Mesenchymal stem cell (in vitro differentiated cells and primary cell): ENCODE measurements at regions not wholly inside any gene's neighbourhood (a gene's known extent, or its start where the extent isn't known, plus 50 kb on each side); places are given as distances from the start of the nearest gene placed in this dataset.
A peak's percentile ranks its signal among the peaks of the same experiment; 100 is the strongest.
"Not testable (repeated sequence)": the region's sequence is repeated elsewhere in the genome, so short reads cannot be mapped to it uniquely, and the experiment has no call there.

Experiments
- DNase-seq: peaks from one replicate; pipeline ENCODE4 v3.0.0-alpha.2; 2013
- H2AFZ ChIP-seq: one replicate; pipeline ENCODE4 v1.6.1; 2013; ENCODE audit warnings: low read depth, mild to moderate bottlenecking, control low read depth, inconsistent platforms, low read length, moderate library complexity
- H2AK5ac ChIP-seq: 2 replicates; pipeline ENCODE4 v1.6.1; 2013; ENCODE audit warnings: low read length, moderate library complexity, mild to moderate bottlenecking, inconsistent platforms; ENCODE audit not compliant: severe bottlenecking
- H2BK120ac ChIP-seq: one replicate; pipeline ENCODE4 v1.6.1; 2013; ENCODE audit warnings: low read depth, mild to moderate bottlenecking, inconsistent platforms, low read length, moderate library complexity
- H2BK12ac ChIP-seq, 2 experiments: one replicate each; pipeline ENCODE4 v1.6.1; 2013; ENCODE audit warnings: inconsistent platforms in 2 of 2, low read length in 2 of 2, mild to moderate bottlenecking in 2 of 2, moderate library complexity in 2 of 2, control low read depth in 1 of 2
- H2BK15ac ChIP-seq: one replicate; pipeline ENCODE4 v1.6.1; 2013; ENCODE audit warnings: mild to moderate bottlenecking, low read depth, inconsistent platforms; ENCODE audit not compliant: poor library complexity, severe bottlenecking
- H2BK5ac ChIP-seq: 2 replicates; pipeline ENCODE4 v1.6.1; 2013; ENCODE audit warnings: low read depth, mild to moderate bottlenecking, low read length, control low read depth, inconsistent platforms; ENCODE audit not compliant: poor library complexity, severe bottlenecking
- H3K14ac ChIP-seq, 2 experiments: one replicate each; pipeline ENCODE4 v1.6.1; 2013; ENCODE audit warnings: inconsistent platforms in 2 of 2, low read length in 2 of 2, control low read depth in 1 of 2, mild to moderate bottlenecking in 1 of 2, moderate library complexity in 1 of 2
- H3K18ac ChIP-seq, 2 experiments: one replicate each; pipeline ENCODE4 v1.6.1; 2013; ENCODE audit warnings: inconsistent platforms in 2 of 2, low read length in 2 of 2, control low read depth in 1 of 2, low read depth in 1 of 2, mild to moderate bottlenecking in 1 of 2
- H3K23ac ChIP-seq, 2 experiments: one replicate each; pipeline ENCODE4 v1.6.1; 2013; ENCODE audit warnings: inconsistent platforms in 2 of 2, low read length in 2 of 2, mild to moderate bottlenecking in 2 of 2, moderate library complexity in 2 of 2, control low read depth in 1 of 2
- H3K27ac ChIP-seq: 2 replicates; pipeline ENCODE4 v1.5.1; 2013; ENCODE audit warnings: mild to moderate bottlenecking, moderate library complexity, low read length, control low read depth, inconsistent platforms; ENCODE audit not compliant: poor library complexity, severe bottlenecking
- H3K27me3 ChIP-seq, 2 experiments: 2 replicates each; pipeline versions ENCODE4 v1.6.1 to v1.7.0; 2013; ENCODE audit warnings: low read length in 2 of 2, mild to moderate bottlenecking in 2 of 2, moderate library complexity in 2 of 2, control low read depth in 1 of 2, inconsistent platforms in 1 of 2; ENCODE audit not compliant: control insufficient read depth in 1 of 2, insufficient read depth in 1 of 2
- H3K36me3 ChIP-seq, 2 experiments: 2 replicates each; pipeline versions ENCODE4 v1.6.1 to v1.7.0; 2013; ENCODE audit warnings: low read length in 2 of 2, control low read depth in 1 of 2, inconsistent platforms in 1 of 2, low read depth in 1 of 2, mild to moderate bottlenecking in 1 of 2; ENCODE audit not compliant: insufficient read depth in 2 of 2, control insufficient read depth in 1 of 2
- H3K4ac ChIP-seq, 2 experiments: one replicate each; pipeline ENCODE4 v1.6.1; 2013; ENCODE audit warnings: inconsistent platforms in 2 of 2, low read length in 2 of 2, mild to moderate bottlenecking in 2 of 2, moderate library complexity in 2 of 2, control low read depth in 1 of 2, low read depth in 1 of 2
- H3K4me1 ChIP-seq: 2 replicates; pipeline ENCODE4 v1.6.1; 2013; ENCODE audit warnings: low read depth, low read length, control low read depth; ENCODE audit not compliant: control insufficient read depth, insufficient read depth
- H3K4me2 ChIP-seq: 2 replicates; pipeline ENCODE4 v1.6.1; 2013; ENCODE audit warnings: low read length, mild to moderate bottlenecking, inconsistent platforms; ENCODE audit not compliant: poor library complexity, severe bottlenecking
- H3K4me3 ChIP-seq, 2 experiments: 2 replicates each; pipeline versions ENCODE4 v1.5.1 to v1.7.0; 2013; ENCODE audit warnings: low read length in 2 of 2, mild to moderate bottlenecking in 2 of 2, control low read depth in 1 of 2, low read depth in 1 of 2; ENCODE audit not compliant: insufficient read depth in 1 of 2
- H3K79me1 ChIP-seq: replicated peaks from 2 replicates; pipeline ENCODE4 v1.6.1; 2013; ENCODE audit warnings: mild to moderate bottlenecking, control low read depth, low read length, inconsistent platforms; ENCODE audit not compliant: poor library complexity, severe bottlenecking
- H3K9ac ChIP-seq: 2 replicates; pipeline ENCODE4 v1.7.0; 2013; ENCODE audit warnings: mild to moderate bottlenecking, low read length, moderate library complexity
- H3K9me3 ChIP-seq: 2 replicates; pipeline ENCODE4 v1.7.0; 2013; ENCODE audit warnings: mild to moderate bottlenecking, low read length; ENCODE audit not compliant: control insufficient read depth
- H4K8ac ChIP-seq: one replicate; pipeline ENCODE4 v1.6.1; 2013; ENCODE audit warnings: inconsistent platforms, mild to moderate bottlenecking, low read length, moderate library complexity
- H4K91ac ChIP-seq: one replicate; pipeline ENCODE4 v1.6.1; 2013; ENCODE audit warnings: mild to moderate bottlenecking, low read length, inconsistent platforms
- WGBS: methylation state at CpG from one replicate; pipeline ENCODE4 v1.1.7; 2013; ENCODE audit warnings: mixed read lengths; 5-methylcytosine and 5-hydroxymethylcytosine counted together

DNA sequence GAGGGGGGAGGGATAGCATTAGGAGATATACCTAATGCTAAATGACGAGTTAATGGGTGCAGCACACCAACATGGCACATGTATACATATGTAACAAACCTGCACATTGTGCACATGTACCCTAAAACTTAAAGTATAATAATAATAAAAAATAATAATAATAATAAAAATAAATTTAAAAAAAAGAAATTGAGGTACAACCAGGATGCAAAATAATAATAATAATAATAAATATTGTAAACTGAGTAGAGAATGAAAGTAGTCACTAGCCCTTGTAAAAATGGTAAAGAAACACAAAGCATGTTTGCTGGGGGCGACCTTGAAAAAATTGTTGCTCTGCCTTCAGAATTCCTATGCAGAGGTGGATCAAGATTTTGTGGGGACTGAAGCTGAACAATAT, 249.7 kb upstream of the RBMS3 start:
- not testable (repeated sequence) for H4K8ac ChIP-seq, H3K4me1 ChIP-seq, H2BK15ac ChIP-seq, H3K79me1 ChIP-seq, H3K27me3 ChIP-seq, H2AK5ac ChIP-seq, H3K9me3 ChIP-seq, H3K18ac ChIP-seq, H3K4me3 ChIP-seq, H4K91ac ChIP-seq, H3K36me3 ChIP-seq, H3K27ac ChIP-seq, H3K4ac ChIP-seq, H3K14ac ChIP-seq, DNase-seq, H2BK12ac ChIP-seq, H2AFZ ChIP-seq, H3K9ac ChIP-seq, H2BK120ac ChIP-seq, H3K23ac ChIP-seq, H3K4me2 ChIP-seq, H2BK5ac ChIP-seq
- WGBS, result 93% methylated on average over 1 of the region's 2 CpGs

DNA sequence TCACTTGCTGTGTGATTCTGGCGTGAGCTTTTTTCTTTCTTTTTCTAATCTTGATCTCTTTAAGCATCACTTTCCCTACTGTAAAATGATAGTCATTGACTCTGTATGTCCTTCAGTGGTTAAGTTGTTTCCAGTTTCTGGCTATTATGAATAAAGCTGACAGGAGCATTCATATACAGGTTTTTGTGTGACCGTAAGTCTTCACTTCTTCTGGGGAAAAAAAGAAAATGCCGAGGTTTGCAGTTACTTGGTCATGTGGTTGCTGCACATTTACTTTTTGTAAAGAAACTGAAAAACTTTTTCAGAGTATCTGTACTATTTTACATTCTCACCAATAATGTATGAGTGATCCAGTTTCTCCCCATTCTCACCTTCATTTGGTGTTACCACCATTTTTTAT, 247.4 kb upstream of the RBMS3 start:
- Histone ChIP-seq H2AK5ac (no peak overlapping the region), H3K4me1 (no peaks in the 10 kb centered on the region), H3K18ac (no peak overlapping the region), H3K9ac (no peak overlapping the region), H4K91ac (no peak overlapping the region), H3K27ac (no peak overlapping the region), H2AFZ (no peak overlapping the region), H2BK5ac (no peak overlapping the region), H3K23ac (no peak overlapping the region), H3K79me1 (no peaks in the 10 kb centered on the region), H2BK120ac (no peak overlapping the region), H3K4me3 (no peak overlapping the region), H3K36me3 (no peaks in the 10 kb centered on the region), H3K4me2 (no peak overlapping the region), H3K27me3 (no peaks in the 10 kb centered on the region), H3K9me3 (no peaks in the 10 kb centered on the region), H2BK15ac (no peak overlapping the region), H3K14ac (no peak overlapping the region), H2BK12ac (no peak overlapping the region), H3K4ac (no peak overlapping the region), H4K8ac (no peak overlapping the region)
- WGBS, result 90% methylated on average over 1 of the region's 3 CpGs
- no peak for DNase-seq

GRCh38 chr3:29050155-29050554, 230.7 kb upstream of the RBMS3 start:
- Histone ChIP-seq H4K91ac (no peak overlapping the region), H3K9me3 (no peaks in the 10 kb centered on the region), H3K18ac (no peak overlapping the region), H3K36me3 (no peaks in the 10 kb centered on the region), H2AFZ (no peak overlapping the region), H3K4me2 (no peak overlapping the region), H4K8ac (no peak overlapping the region), H3K4me1 (no peaks in the 10 kb centered on the region), H3K4ac (no peak overlapping the region), H3K23ac (no peak overlapping the region), H2AK5ac (no peak overlapping the region), H3K27ac (no peak overlapping the region), H3K14ac (no peak overlapping the region), H3K79me1 (no peaks in the 10 kb centered on the region), H3K27me3 (no peaks in the 10 kb centered on the region), H3K4me3 (no peak overlapping the region), H2BK120ac (no peak overlapping the region), H2BK15ac (no peak overlapping the region), H3K9ac (no peak overlapping the region), H2BK5ac (no peak overlapping the region), H2BK12ac (no peak overlapping the region)
- DNase-seq, result no peak
- 71% methylated on average over 1 of the region's 2 CpGs for WGBS

DNA sequence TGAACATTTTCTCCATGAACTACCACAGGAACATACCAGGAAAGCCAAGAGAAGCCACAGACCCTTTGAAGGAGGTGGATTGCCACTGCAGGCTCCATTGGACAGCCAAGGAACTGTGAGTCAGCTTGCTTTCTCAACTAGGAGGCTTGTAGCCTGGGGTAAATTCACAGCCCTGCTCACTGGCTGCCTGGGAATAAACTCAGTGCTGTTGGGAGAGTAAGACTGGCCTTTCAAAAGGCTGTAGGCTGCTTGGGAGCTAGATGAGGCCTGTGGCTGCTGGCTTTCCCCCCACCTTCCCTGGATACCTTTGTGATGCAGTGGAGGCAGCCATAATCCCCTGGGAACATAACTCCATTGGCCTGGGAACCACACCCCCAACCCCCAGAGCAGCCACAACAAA, 223.5 kb upstream of the RBMS3 start:
- Histone ChIP-seq H3K4me1 (peaks cover 4% of the 10 kb centered on the region), H3K4me2 (no peak overlapping the region), H3K23ac (no peak overlapping the region), H3K4ac (no peak overlapping the region), H3K9me3 (peaks cover 6% of the 10 kb centered on the region), H4K8ac (peak overlapping the region; percentile 64), H3K27me3 (no peaks in the 10 kb centered on the region), H3K79me1 (no peaks in the 10 kb centered on the region), H2AFZ (no peak overlapping the region), H4K91ac (no peak overlapping the region), H2BK12ac (no peak overlapping the region), H2BK120ac (no peak overlapping the region), H2BK5ac (peak overlapping the region; percentile 66), H3K36me3 (no peaks in the 10 kb centered on the region), H2AK5ac (no peak overlapping the region), H3K4me3 (no peak overlapping the region), H3K14ac (no peak overlapping the region), H3K27ac (no peak overlapping the region), H2BK15ac (no peak overlapping the region), H3K9ac (no peak overlapping the region), H3K18ac (no peak overlapping the region)
- DNase-seq, result peak; percentile 86
